ENCODE measurements at regions not wholly inside any gene's neighbourhood (a gene's known extent, or its start where the extent isn't known, plus 50 kb on each side); places are given as distances from the start of the nearest gene placed in this dataset.

- TF ChIP-seq, protein P1, sequence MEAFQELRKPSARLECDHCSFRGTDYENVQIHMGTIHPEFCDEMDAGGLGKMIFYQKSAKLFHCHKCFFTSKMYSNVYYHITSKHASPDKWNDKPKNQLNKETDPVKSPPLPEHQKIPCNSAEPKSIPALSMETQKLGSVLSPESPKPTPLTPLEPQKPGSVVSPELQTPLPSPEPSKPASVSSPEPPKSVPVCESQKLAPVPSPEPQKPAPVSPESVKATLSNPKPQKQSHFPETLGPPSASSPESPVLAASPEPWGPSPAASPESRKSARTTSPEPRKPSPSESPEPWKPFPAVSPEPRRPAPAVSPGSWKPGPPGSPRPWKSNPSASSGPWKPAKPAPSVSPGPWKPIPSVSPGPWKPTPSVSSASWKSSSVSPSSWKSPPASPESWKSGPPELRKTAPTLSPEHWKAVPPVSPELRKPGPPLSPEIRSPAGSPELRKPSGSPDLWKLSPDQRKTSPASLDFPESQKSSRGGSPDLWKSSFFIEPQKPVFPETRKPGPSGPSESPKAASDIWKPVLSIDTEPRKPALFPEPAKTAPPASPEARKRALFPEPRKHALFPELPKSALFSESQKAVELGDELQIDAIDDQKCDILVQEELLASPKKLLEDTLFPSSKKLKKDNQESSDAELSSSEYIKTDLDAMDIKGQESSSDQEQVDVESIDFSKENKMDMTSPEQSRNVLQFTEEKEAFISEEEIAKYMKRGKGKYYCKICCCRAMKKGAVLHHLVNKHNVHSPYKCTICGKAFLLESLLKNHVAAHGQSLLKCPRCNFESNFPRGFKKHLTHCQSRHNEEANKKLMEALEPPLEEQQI (IDR thresholded peaks at IDR 0.05) = no peak
- TF ChIP-seq STAT5A (IDR thresholded peaks at IDR 0.05; ENCODE audit: borderline replicate concordance, low read length) (no peak), SIN3B (IDR thresholded peaks at IDR 0.05; ENCODE audit: low read depth) (no peak), EWSR1 (IDR thresholded peaks at IDR 0.05; ENCODE audit: borderline replicate concordance, low read depth, partially characterized antibody) (no peak), ZNF778 (CRISPR knock-in tag; IDR thresholded peaks at IDR 0.05) (no peak), SAP30 (IDR thresholded peaks at IDR 0.05; ENCODE audit: borderline replicate concordance, insufficient read depth, low read depth, low read length, poor library complexity, severe bottlenecking) (no peak), CBX2 (IDR thresholded peaks at IDR 0.05; ENCODE audit: insufficient read depth, low read length, poor library complexity, severe bottlenecking) (no peak), TAL1 (IDR thresholded peaks at IDR 0.05) (no peak), KLF10 (CRISPR knock-in tag; IDR thresholded peaks at IDR 0.05) (no peak), HNRNPL (IDR thresholded peaks at IDR 0.05; ENCODE audit: low read depth, low read length) (no peak), SOX6 (IDR thresholded peaks at IDR 0.05) (no peak), BMI1 (IDR thresholded peaks at IDR 0.05; ENCODE audit: low read length) (no peak), ETV1 (tag; conservative IDR thresholded peaks at IDR 0.05; ENCODE audit: low read depth) (no peak), NFRKB (IDR thresholded peaks at IDR 0.05; ENCODE audit: low read depth) (no peak), MCM3 (IDR thresholded peaks at IDR 0.05) (no peak), ZNF41 (CRISPR knock-in tag; conservative IDR thresholded peaks at IDR 0.05) (no peak)
- TF ChIP-seq, protein P2, sequence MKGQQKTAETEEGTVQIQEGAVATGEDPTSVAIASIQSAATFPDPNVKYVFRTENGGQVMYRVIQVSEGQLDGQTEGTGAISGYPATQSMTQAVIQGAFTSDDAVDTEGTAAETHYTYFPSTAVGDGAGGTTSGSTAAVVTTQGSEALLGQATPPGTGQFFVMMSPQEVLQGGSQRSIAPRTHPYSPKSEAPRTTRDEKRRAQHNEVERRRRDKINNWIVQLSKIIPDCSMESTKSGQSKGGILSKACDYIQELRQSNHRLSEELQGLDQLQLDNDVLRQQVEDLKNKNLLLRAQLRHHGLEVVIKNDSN (CRISPR knock-in tag; IDR thresholded peaks at IDR 0.05) = peak; percentile 54; the same call in 1 of the 2 replicates
- TF ChIP-seq, protein P3, sequence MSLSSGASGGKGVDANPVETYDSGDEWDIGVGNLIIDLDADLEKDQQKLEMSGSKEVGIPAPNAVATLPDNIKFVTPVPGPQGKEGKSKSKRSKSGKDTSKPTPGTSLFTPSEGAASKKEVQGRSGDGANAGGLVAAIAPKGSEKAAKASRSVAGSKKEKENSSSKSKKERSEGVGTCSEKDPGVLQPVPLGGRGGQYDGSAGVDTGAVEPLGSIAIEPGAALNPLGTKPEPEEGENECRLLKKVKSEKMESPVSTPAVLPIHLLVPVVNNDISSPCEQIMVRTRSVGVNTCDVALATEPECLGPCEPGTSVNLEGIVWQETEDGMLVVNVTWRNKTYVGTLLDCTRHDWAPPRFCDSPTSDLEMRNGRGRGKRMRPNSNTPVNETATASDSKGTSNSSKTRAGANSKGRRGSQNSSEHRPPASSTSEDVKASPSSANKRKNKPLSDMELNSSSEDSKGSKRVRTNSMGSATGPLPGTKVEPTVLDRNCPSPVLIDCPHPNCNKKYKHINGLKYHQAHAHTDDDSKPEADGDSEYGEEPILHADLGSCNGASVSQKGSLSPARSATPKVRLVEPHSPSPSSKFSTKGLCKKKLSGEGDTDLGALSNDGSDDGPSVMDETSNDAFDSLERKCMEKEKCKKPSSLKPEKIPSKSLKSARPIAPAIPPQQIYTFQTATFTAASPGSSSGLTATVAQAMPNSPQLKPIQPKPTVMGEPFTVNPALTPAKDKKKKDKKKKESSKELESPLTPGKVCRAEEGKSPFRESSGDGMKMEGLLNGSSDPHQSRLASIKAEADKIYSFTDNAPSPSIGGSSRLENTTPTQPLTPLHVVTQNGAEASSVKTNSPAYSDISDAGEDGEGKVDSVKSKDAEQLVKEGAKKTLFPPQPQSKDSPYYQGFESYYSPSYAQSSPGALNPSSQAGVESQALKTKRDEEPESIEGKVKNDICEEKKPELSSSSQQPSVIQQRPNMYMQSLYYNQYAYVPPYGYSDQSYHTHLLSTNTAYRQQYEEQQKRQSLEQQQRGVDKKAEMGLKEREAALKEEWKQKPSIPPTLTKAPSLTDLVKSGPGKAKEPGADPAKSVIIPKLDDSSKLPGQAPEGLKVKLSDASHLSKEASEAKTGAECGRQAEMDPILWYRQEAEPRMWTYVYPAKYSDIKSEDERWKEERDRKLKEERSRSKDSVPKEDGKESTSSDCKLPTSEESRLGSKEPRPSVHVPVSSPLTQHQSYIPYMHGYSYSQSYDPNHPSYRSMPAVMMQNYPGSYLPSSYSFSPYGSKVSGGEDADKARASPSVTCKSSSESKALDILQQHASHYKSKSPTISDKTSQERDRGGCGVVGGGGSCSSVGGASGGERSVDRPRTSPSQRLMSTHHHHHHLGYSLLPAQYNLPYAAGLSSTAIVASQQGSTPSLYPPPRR (CRISPR knock-in tag; IDR thresholded peaks at IDR 0.05; ENCODE audit: borderline replicate concordance) = no peak
Observed at GRCh38 chr12:115137812-115138521, 454.0 kb upstream of the TBX3 start (continued).

All from K562 (cell line).